Nephron (organoid): ENCODE measurements at regions not wholly inside any gene's neighbourhood (a gene's known extent, or its start where the extent isn't known, plus 50 kb on each side); places are given as distances from the start of the nearest gene placed in this dataset.

Source experiments
- H3K27ac Mint-ChIP-seq, 3 experiments: 2 replicates each; pipeline ENCODE4 v1.8.0; 2020; ENCODE audit warnings: mixed read lengths in 3 of 3, mild to moderate bottlenecking in 2 of 3, moderate library complexity in 1 of 3
- H3K27me3 Mint-ChIP-seq: 2 replicates; pipeline ENCODE4 v1.8.0; 2021; ENCODE audit warnings: low read depth, mild to moderate bottlenecking, moderate library complexity, mixed read lengths
- H3K36me3 Mint-ChIP-seq: 2 replicates; pipeline ENCODE4 v1.8.0; 2020; ENCODE audit warnings: low read depth, mixed read lengths
- H3K4me1 Mint-ChIP-seq: 2 replicates; pipeline ENCODE4 v1.8.0; 2020; ENCODE audit warnings: mixed read lengths
- H3K4me3 Mint-ChIP-seq, 3 experiments: 2 replicates each; pipeline ENCODE4 v1.8.0; 2020; ENCODE audit warnings: mild to moderate bottlenecking in 3 of 3, mixed read lengths in 3 of 3, moderate library complexity in 2 of 3
- H3K9me3 Mint-ChIP-seq: 2 replicates; pipeline ENCODE4 v1.8.0; 2020; ENCODE audit warnings: mixed read lengths
- TF ChIP-seq, protein P1 (sequence below), 3 experiments: fragments of 200-600 bp; sonication (generic); IDR thresholded peaks; one replicate each; pipeline ENCODE4 v1.5.0; 2021; ENCODE audit warnings: antibody characterized with exemption in 3 of 3; ENCODE audit not compliant: unreplicated experiment in 3 of 3

DNA sequence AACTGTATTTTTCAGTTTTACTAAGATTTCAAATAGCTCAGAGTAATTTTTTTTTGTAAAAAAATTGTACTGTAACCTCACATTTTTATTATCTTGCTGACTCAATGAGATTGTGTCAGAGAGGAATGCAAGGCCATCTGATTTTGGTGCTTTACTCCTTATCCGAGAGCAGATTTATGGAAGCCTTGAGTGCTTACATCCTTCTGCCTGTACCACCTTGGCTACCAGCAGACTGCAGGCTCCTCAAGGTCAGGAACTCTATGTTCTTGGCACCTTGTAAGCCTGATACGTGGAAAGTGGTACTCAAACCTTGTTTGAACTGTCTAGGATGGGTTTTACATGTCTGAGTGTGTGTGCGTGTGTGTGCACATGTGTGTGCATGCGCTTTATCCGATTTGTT, 80.1 kb upstream of the MLIP start:
- no peak overlapping the region for H3K27ac Mint-ChIP-seq
- H3K4me1 Mint-ChIP-seq: peaks cover 5% of the 10 kb centered on the region
- H3K27me3 Mint-ChIP-seq: no peaks in the 10 kb centered on the region
- H3K36me3 Mint-ChIP-seq: no peaks in the 10 kb centered on the region
- TF ChIP-seq, protein P1, sequence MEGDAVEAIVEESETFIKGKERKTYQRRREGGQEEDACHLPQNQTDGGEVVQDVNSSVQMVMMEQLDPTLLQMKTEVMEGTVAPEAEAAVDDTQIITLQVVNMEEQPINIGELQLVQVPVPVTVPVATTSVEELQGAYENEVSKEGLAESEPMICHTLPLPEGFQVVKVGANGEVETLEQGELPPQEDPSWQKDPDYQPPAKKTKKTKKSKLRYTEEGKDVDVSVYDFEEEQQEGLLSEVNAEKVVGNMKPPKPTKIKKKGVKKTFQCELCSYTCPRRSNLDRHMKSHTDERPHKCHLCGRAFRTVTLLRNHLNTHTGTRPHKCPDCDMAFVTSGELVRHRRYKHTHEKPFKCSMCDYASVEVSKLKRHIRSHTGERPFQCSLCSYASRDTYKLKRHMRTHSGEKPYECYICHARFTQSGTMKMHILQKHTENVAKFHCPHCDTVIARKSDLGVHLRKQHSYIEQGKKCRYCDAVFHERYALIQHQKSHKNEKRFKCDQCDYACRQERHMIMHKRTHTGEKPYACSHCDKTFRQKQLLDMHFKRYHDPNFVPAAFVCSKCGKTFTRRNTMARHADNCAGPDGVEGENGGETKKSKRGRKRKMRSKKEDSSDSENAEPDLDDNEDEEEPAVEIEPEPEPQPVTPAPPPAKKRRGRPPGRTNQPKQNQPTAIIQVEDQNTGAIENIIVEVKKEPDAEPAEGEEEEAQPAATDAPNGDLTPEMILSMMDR (IDR thresholded peaks at IDR 0.05; ENCODE audit: unreplicated experiment in 3 of 3): no peak
- no peak overlapping the region for H3K4me3 Mint-ChIP-seq
- no peaks in the 10 kb centered on the region for H3K9me3 Mint-ChIP-seq

DNA sequence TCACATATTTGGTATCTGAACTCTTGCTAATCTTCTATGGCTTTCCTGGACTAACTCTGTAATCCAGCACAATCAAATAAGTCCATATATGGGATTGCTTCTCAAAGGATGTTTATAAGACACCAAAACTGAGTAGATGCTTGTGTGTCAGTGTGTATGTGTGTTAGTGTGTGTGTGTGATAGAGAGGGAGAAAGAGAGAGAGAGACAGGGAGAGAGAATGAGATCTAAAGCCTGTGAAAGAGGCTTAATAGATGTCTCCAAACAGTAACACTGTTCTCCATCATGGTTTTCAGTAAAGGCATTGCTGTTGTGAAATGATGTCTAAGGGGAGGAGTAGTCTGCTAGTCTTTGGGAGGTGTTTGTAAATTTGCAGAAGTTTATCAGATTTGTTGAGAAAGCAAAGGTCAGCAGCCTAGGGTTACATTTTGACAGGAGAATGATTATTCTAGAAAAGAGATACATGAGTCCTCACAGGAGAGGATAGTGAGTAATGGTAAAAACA, 73.9 kb upstream of the MLIP start:
- H3K36me3 Mint-ChIP-seq: no peaks in the 10 kb centered on the region
- H3K4me1 Mint-ChIP-seq: no peaks in the 10 kb centered on the region
- no peak overlapping the region for H3K27ac Mint-ChIP-seq
- no peak overlapping the region for H3K4me3 Mint-ChIP-seq
- TF ChIP-seq, protein P1 (IDR thresholded peaks at IDR 0.05; ENCODE audit: unreplicated experiment in 3 of 3): no peak
- no peaks in the 10 kb centered on the region for H3K27me3 Mint-ChIP-seq
- H3K9me3 Mint-ChIP-seq: no peaks in the 10 kb centered on the region

DNA sequence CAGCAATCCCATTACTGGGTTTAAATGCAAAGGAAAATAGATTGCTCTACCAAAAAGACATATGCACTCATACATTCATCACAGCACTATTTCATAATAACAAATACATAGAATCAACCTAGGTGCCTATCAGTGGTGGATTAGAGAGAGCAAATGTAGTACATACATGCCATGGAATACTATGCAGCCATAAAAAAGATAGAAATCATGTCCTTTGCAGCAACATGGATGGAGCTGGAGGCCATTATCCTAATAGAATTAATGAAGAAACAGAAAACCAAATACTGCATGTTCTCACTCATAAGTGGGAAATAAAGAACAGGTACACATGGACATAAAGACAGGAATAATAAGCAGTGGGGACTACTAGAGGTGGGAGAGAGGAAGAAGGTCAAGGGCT, 70.7 kb upstream of the MLIP start:
- Mint-ChIP-seq H3K27ac (no peak overlapping the region), H3K9me3 (no peaks in the 10 kb centered on the region), H3K27me3 (no peaks in the 10 kb centered on the region), H3K4me3 (no peak overlapping the region), H3K36me3 (no peaks in the 10 kb centered on the region), H3K4me1 (no peaks in the 10 kb centered on the region)
- TF ChIP-seq, protein P1 (IDR thresholded peaks at IDR 0.05; ENCODE audit: unreplicated experiment in 3 of 3): no peak

DNA sequence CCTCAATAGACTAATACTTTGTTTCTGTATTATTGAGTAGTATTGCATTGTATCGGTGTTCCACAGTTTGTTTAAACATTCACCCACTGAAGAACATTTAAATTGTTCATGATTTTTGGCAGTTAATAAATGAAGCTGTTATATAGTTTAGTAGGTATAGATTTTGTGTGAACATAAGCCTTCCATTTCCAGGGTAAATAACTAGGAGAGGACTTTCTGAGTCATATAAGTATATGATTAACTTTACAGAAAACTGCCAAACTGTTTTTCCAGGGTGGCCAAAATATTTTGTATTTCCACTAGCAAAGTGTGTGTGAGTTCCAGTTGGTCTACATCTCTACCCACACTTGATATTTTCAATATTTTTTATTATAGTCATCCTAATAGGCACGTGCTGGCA, 70.0 kb upstream of the MLIP start:
- TF ChIP-seq, protein P1 (IDR thresholded peaks at IDR 0.05; ENCODE audit: unreplicated experiment in 3 of 3): no peak
- Mint-ChIP-seq H3K27ac (no peak overlapping the region), H3K4me3 (no peak overlapping the region), H3K36me3 (no peaks in the 10 kb centered on the region), H3K4me1 (no peaks in the 10 kb centered on the region), H3K9me3 (no peaks in the 10 kb centered on the region), H3K27me3 (no peaks in the 10 kb centered on the region)

DNA sequence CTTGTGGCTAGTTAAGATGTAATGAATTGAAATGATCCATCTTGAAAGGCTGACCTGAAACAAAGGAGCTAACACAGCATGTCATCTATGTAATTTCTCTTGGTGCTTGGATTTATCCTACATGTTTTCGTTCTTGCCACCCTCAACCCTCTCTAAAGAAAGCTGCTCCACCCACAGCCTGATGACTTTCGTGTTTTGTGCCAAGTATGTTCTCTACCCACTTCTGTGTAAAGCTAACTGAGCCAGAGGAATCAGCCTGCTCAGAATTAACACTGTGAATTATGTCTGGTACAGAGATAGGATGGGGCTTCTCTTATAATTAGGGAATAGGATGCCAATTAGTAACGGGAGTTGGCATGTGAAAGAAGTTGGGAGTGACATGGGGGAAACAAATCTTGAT, 67.9 kb upstream of the MLIP start:
- no peak overlapping the region for H3K4me3 Mint-ChIP-seq
- no peaks in the 10 kb centered on the region for H3K9me3 Mint-ChIP-seq
- no peaks in the 10 kb centered on the region for H3K27me3 Mint-ChIP-seq
- H3K27ac Mint-ChIP-seq: no peak overlapping the region
- TF ChIP-seq, protein P1 (IDR thresholded peaks at IDR 0.05; ENCODE audit: unreplicated experiment in 3 of 3): no peak
- no peaks in the 10 kb centered on the region for H3K4me1 Mint-ChIP-seq
- no peaks in the 10 kb centered on the region for H3K36me3 Mint-ChIP-seq

DNA sequence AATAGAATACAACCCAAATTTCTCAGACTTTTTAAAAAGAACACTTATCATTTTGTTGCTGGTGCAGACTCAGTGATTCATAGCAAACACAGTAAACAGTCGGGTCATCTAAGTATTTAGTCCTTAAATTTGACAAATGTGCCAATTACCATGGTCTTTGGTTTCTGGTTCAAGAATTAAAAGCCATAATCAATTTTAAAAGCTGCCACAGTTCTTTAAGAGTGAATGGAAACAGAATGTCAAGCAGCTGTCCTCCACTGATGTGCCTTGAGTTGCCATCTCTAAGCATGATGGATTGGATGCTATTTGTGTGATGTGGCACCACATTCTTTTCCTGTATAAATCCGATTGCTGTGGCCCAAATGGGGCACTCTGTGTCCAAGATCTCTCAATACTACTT, 67.2 kb upstream of the MLIP start:
- Mint-ChIP-seq H3K4me3 (no peak overlapping the region), H3K36me3 (no peaks in the 10 kb centered on the region), H3K27me3 (no peaks in the 10 kb centered on the region), H3K9me3 (no peaks in the 10 kb centered on the region), H3K4me1 (no peaks in the 10 kb centered on the region), H3K27ac (no peak overlapping the region)
- TF ChIP-seq, protein P1 (IDR thresholded peaks at IDR 0.05; ENCODE audit: unreplicated experiment in 3 of 3): no peak
